Small intestine (tissue), 7 donors: ENCODE measurements at regions not wholly inside any gene's neighbourhood (a gene's known extent, or its start where the extent isn't known, plus 50 kb on each side); places are given as distances from the start of the nearest gene placed in this dataset.

Experiments
- DNase-seq, 2 donors: peaks; one replicate each; pipeline versions ENCODE4 v3.0.0 to v3.0.0-alpha.2; 2013
- FAIRE-seq: peaks from 2 replicates; lab custom pipeline; 2012; peaks lifted over from hg19 to GRCh38; lab: Jason Lieb, UNC
- H3K27ac ChIP-seq, 3 donors: one replicate each; pipeline ENCODE4 v1.5.1; 2013; ENCODE audit warnings: low read length in 2 of 3, mild to moderate bottlenecking in 2 of 3, control low read depth in 1 of 3, inconsistent platforms in 1 of 3, low read depth in 1 of 3, moderate library complexity in 1 of 3
- H3K27me3 ChIP-seq, 3 donors: one replicate each; pipeline ENCODE4 v1.6.1; 2013; ENCODE audit warnings: low read length in 3 of 3, inconsistent platforms in 1 of 3; ENCODE audit not compliant: control insufficient read depth in 3 of 3, insufficient read depth in 3 of 3
- H3K36me3 ChIP-seq, 3 donors: one replicate each; pipeline ENCODE4 v1.6.1; 2013; ENCODE audit warnings: low read length in 3 of 3, inconsistent platforms in 1 of 3, low read depth in 1 of 3, mild to moderate bottlenecking in 1 of 3, moderate library complexity in 1 of 3; ENCODE audit not compliant: control insufficient read depth in 3 of 3, insufficient read depth in 2 of 3
- H3K4me1 ChIP-seq, 3 donors: one replicate each; pipeline ENCODE4 v1.6.1; 2013; ENCODE audit warnings: low read length in 2 of 3, inconsistent platforms in 1 of 3, low read depth in 1 of 3, mild to moderate bottlenecking in 1 of 3, moderate library complexity in 1 of 3; ENCODE audit not compliant: control insufficient read depth in 3 of 3, insufficient read depth in 2 of 3
- H3K4me3 ChIP-seq, 3 donors: one replicate each; pipeline ENCODE4 v1.5.1; 2013; ENCODE audit warnings: low read length in 3 of 3, control low read depth in 1 of 3, inconsistent platforms in 1 of 3, low read depth in 1 of 3, mild to moderate bottlenecking in 1 of 3, moderate library complexity in 1 of 3
- H3K9me3 ChIP-seq, 2 donors: one replicate each; pipeline ENCODE4 v1.6.1; 2013; ENCODE audit warnings: low read depth in 1 of 2, low read length in 1 of 2; ENCODE audit not compliant: control insufficient read depth in 2 of 2, insufficient read depth in 1 of 2
- WGBS, 3 donors: extraction: QIAGEN DNeasy Blood & Tissue Kit; methylation state at CpG; one replicate each; pipeline ENCODE4 v1.1.7; 2013; 5-methylcytosine and 5-hydroxymethylcytosine counted together
- donor health status: healthy with polysubstance abuse.
- donor health status: control.
- donor health status: control.
- donor health status: Bipolar disorder and iron deficiency.
- donor health status: healthy.

GRCh38 chr4:17142232-17142711 is 243.8 kb upstream of the LDB2 start:
- Histone ChIP-seq H3K27ac (no peak overlapping the region), H3K9me3 (peaks cover 3 to 21% of the 10 kb centered on the region in 2 donors), H3K4me3 (no peak overlapping the region), H3K4me1 (no peaks in the 10 kb centered on the region), H3K27me3 (no peaks in the 10 kb centered on the region), H3K36me3 (no peaks in the 10 kb centered on the region)
- DNase-seq = no peak
- no peak for FAIRE-seq

DNA sequence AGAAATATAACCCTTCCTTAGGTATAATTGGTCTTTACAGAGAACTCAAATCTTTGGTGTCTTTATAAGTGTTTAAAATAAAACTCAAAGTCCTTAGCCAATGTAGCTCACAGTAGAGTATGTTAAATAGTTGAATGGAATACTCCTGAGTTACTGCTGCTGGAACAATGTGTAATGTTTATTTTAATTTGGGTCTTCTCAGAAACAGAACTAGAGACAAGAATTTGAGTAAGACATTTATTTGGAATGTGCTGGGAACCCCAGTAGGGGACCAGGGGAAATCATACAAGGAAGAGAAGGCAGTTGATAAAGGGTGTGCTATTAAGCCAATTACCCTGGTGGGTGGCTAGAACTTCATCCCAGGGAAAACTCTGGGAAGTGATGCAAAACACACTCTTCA is 240.4 kb upstream of the LDB2 start:
- DNase-seq (no peak), FAIRE-seq (no peak)
- Histone ChIP-seq H3K4me3 (no peak overlapping the region), H3K27ac (no peak overlapping the region), H3K4me1 (no peaks in the 10 kb centered on the region), H3K36me3 (no peaks in the 10 kb centered on the region), H3K9me3 (peaks cover 3 to 23% of the 10 kb centered on the region in 2 donors), H3K27me3 (no peaks in the 10 kb centered on the region)

GRCh38 chr4:17134565-17134964 is 236.1 kb upstream of the LDB2 start:
- Histone ChIP-seq H3K4me3 (no peak overlapping the region), H3K27me3 (no peaks in the 10 kb centered on the region), H3K9me3 (peaks cover 3 to 15% of the 10 kb centered on the region in 2 donors), H3K4me1 (no peaks in the 10 kb centered on the region), H3K36me3 (no peaks in the 10 kb centered on the region), H3K27ac (no peak overlapping the region)
- FAIRE-seq (no peak), DNase-seq (no peak)

DNA sequence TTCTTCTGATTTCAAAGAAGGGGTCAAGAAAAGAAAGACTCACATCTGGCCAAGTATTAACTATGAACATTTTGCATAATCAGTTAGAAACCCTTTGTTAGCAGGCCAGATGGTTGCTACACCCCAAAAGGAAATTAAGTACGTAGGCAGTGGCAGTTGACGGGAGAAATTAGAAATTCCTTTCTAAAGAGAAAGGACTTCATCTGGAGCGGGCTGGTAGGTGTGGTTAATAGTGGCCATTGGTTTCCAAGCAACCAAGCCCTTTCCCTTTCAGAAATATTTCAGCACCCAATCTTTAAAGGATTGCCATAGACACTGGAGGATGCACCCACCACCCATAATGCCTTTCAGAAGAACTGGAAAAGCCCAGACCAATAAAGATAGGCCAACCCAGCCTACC is 235.7 kb upstream of the LDB2 start:
- WGBS, 3 donors = 68 to 81% (median 77%) methylated on average over 3 of the region's 3 CpGs
- Histone ChIP-seq H3K4me1 (no peaks in the 10 kb centered on the region), H3K27ac (no peak overlapping the region), H3K36me3 (no peaks in the 10 kb centered on the region), H3K27me3 (no peaks in the 10 kb centered on the region), H3K4me3 (no peak overlapping the region), H3K9me3 (peaks cover 3 to 11% of the 10 kb centered on the region in 2 donors)
- FAIRE-seq (no peak), DNase-seq (no peak)

GRCh38 chr4:17132226-17132625 is 233.8 kb upstream of the LDB2 start:
- H3K27me3 ChIP-seq = no peaks in the 10 kb centered on the region
- DNase-seq = no peak
- 85 to 88% (median 86%) methylated on average over 2 of the region's 2 CpGs for WGBS, 3 donors
- H3K36me3 ChIP-seq = no peaks in the 10 kb centered on the region
- no peaks in the 10 kb centered on the region for H3K4me1 ChIP-seq
- no peak overlapping the region for H3K27ac ChIP-seq
- no peak for FAIRE-seq
- H3K4me3 ChIP-seq = no peak overlapping the region
- H3K9me3 ChIP-seq = peaks cover 0 to under 1% of the 10 kb centered on the region in 2 donors

GRCh38 chr4:17128268-17128667 is 229.8 kb upstream of the LDB2 start:
- no peak for DNase-seq
- Histone ChIP-seq H3K4me3 (no peak overlapping the region), H3K4me1 (no peaks in the 10 kb centered on the region), H3K9me3 (no peaks in the 10 kb centered on the region), H3K36me3 (no peaks in the 10 kb centered on the region), H3K27me3 (no peaks in the 10 kb centered on the region), H3K27ac (no peak overlapping the region)
- 59 to 77% (median 68%) methylated on average over 2 of the region's 2 CpGs for WGBS, 3 donors
- FAIRE-seq = no peak

GRCh38 chr4:17126321-17126966 is 228.0 kb upstream of the LDB2 start:
- no peak overlapping the region for H3K4me3 ChIP-seq
- H3K27me3 ChIP-seq = no peaks in the 10 kb centered on the region
- no peaks in the 10 kb centered on the region for H3K36me3 ChIP-seq
- H3K4me1 ChIP-seq = no peaks in the 10 kb centered on the region
- FAIRE-seq (no peak), DNase-seq (no peak)
- WGBS, 3 donors = 94 to 97% (median 96%) methylated on average over 1 of the region's 1 CpG
- no peak overlapping the region for H3K27ac ChIP-seq
- no peaks in the 10 kb centered on the region for H3K9me3 ChIP-seq

- FAIRE-seq (no peak), DNase-seq (no peak)
- no peaks in the 10 kb centered on the region for H3K36me3 ChIP-seq
Observed at GRCh38 chr4:17124767-17125166, 226.3 kb upstream of the LDB2 start.

DNA sequence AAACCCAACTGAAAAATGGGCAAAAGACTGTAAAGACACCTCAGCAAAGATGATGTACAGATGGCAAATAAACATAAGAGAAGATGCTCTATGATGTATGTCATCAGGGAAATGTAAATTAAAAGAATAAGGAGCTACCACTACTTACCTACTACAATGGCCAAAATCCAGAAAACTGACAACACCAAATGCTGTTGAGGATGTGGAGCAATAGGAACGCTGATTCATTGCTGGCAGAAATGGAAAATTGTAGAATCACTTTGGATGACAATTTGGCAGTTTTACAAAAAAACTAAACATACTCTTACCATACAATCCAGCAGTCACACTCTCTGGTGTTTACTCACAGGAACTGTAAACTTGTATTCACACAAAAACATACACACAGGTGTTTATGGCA is 222.3 kb upstream of the LDB2 start:
- Histone ChIP-seq H3K27me3 (no peaks in the 10 kb centered on the region), H3K27ac (no peak overlapping the region), H3K36me3 (no peaks in the 10 kb centered on the region), H3K9me3 (no peaks in the 10 kb centered on the region), H3K4me3 (no peak overlapping the region), H3K4me1 (no peaks in the 10 kb centered on the region)
- 74 to 85% (median 78%) methylated on average over 1 of the region's 1 CpG for WGBS, 3 donors
- FAIRE-seq = no peak
- DNase-seq = no peak

More at GRCh38 chr4:17124767-17125166, 226.3 kb upstream of the LDB2 start:
- H3K27ac ChIP-seq = no peak overlapping the region
- WGBS, 3 donors = 82 to 83% (median 83%) methylated on average over 4 of the region's 4 CpGs
- H3K9me3 ChIP-seq = no peaks in the 10 kb centered on the region
- H3K27me3 ChIP-seq = no peaks in the 10 kb centered on the region
- H3K4me3 ChIP-seq = no peak overlapping the region
- no peaks in the 10 kb centered on the region for H3K4me1 ChIP-seq
